SK-N-SH (cell line): ENCODE measurements at regions not wholly inside any gene's neighbourhood (a gene's known extent, or its start where the extent isn't known, plus 50 kb on each side); places are given as distances from the start of the nearest gene placed in this dataset.

Experiments
- EZH2phosphoT487 ChIP-seq: fragments of 200-600 bp; sonication (generic); IDR thresholded peaks from 2 replicates; pipeline ENCODE4 v1.6.1; 2017; ENCODE audit warnings: low read depth, mixed run types, mild to moderate bottlenecking, antibody characterized with exemption, moderate library complexity, borderline replicate concordance
- RAD21 ChIP-seq: IDR thresholded peaks from 2 replicates; pipeline ENCODE4 v1.6.1; 2012; ENCODE audit warnings: mild to moderate bottlenecking, low read length
- TAF1 ChIP-seq: IDR thresholded peaks from 2 replicates; pipeline ENCODE4 v1.6.1; 2012; ENCODE audit warnings: low read depth, mild to moderate bottlenecking, low read length, moderate library complexity, borderline replicate concordance
- TF ChIP-seq, protein P1 (sequence below): fragments of 200-600 bp; sonication (generic); IDR thresholded peaks from 2 replicates; pipeline ENCODE4 v1.6.1; 2017; ENCODE audit warnings: antibody characterized with exemption, mild to moderate bottlenecking, moderate library complexity
- TF ChIP-seq, protein P2 (sequence below): IDR thresholded peaks from 2 replicates; pipeline ENCODE4 v1.6.1; 2012; ENCODE audit warnings: mild to moderate bottlenecking, low read depth, low read length, moderate library complexity

DNA sequence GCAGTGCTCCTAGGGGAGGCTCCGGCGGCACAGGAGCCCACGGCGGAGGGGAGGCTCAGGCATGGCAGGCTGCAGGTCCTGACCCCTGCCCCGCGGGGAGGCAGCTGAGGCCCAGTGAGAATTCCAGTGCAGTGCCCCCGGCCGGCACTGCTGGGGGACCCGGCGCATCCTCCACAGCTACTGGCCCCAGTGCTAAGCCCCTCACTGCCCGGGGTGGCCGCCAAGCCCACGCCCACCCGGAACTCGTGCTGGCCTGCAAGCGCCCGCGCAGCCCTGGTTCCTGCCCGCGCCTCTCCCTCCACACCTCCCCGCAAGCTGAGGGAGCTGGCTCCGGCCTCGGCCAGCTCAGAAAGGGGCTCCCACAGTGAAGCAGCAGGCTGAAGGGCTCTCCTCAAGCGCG, 62.2 kb downstream of the SPRY2 start:
- TF ChIP-seq, protein P1, sequence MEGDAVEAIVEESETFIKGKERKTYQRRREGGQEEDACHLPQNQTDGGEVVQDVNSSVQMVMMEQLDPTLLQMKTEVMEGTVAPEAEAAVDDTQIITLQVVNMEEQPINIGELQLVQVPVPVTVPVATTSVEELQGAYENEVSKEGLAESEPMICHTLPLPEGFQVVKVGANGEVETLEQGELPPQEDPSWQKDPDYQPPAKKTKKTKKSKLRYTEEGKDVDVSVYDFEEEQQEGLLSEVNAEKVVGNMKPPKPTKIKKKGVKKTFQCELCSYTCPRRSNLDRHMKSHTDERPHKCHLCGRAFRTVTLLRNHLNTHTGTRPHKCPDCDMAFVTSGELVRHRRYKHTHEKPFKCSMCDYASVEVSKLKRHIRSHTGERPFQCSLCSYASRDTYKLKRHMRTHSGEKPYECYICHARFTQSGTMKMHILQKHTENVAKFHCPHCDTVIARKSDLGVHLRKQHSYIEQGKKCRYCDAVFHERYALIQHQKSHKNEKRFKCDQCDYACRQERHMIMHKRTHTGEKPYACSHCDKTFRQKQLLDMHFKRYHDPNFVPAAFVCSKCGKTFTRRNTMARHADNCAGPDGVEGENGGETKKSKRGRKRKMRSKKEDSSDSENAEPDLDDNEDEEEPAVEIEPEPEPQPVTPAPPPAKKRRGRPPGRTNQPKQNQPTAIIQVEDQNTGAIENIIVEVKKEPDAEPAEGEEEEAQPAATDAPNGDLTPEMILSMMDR, result no peak
- TF ChIP-seq TAF1, result no peak
- TF ChIP-seq, protein P2, sequence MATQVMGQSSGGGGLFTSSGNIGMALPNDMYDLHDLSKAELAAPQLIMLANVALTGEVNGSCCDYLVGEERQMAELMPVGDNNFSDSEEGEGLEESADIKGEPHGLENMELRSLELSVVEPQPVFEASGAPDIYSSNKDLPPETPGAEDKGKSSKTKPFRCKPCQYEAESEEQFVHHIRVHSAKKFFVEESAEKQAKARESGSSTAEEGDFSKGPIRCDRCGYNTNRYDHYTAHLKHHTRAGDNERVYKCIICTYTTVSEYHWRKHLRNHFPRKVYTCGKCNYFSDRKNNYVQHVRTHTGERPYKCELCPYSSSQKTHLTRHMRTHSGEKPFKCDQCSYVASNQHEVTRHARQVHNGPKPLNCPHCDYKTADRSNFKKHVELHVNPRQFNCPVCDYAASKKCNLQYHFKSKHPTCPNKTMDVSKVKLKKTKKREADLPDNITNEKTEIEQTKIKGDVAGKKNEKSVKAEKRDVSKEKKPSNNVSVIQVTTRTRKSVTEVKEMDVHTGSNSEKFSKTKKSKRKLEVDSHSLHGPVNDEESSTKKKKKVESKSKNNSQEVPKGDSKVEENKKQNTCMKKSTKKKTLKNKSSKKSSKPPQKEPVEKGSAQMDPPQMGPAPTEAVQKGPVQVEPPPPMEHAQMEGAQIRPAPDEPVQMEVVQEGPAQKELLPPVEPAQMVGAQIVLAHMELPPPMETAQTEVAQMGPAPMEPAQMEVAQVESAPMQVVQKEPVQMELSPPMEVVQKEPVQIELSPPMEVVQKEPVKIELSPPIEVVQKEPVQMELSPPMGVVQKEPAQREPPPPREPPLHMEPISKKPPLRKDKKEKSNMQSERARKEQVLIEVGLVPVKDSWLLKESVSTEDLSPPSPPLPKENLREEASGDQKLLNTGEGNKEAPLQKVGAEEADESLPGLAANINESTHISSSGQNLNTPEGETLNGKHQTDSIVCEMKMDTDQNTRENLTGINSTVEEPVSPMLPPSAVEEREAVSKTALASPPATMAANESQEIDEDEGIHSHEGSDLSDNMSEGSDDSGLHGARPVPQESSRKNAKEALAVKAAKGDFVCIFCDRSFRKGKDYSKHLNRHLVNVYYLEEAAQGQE, result no peak
- no peak for TF ChIP-seq RAD21
- TF ChIP-seq EZH2phosphoT487, result no peak
